Large intestine (tissue), 3 donors: ENCODE measurements at regions not wholly inside any gene's neighbourhood (a gene's known extent, or its start where the extent isn't known, plus 50 kb on each side); places are given as distances from the start of the nearest gene placed in this dataset.
"Not testable (repeated sequence)": the region's sequence is repeated elsewhere in the genome, so short reads cannot be mapped to it uniquely, and the experiment has no call there.

Experiments used
- DNase-seq, 2 donors: peaks; one replicate each; pipeline versions ENCODE4 v3.0.0 to v3.0.0-alpha.2; 2013
- H3K27ac ChIP-seq: one replicate; pipeline ENCODE4 v1.5.1; 2013; ENCODE audit warnings: low read length
- H3K27me3 ChIP-seq: 2 replicates; pipeline ENCODE4 v1.6.1; 2013; ENCODE audit warnings: low read length; ENCODE audit not compliant: control insufficient read depth, insufficient read depth
- H3K36me3 ChIP-seq: 2 replicates; pipeline ENCODE4 v1.6.1; 2013; ENCODE audit warnings: low read length; ENCODE audit not compliant: control insufficient read depth, insufficient read depth
- H3K4me1 ChIP-seq: one replicate; pipeline ENCODE4 v1.6.1; 2013; ENCODE audit warnings: low read length; ENCODE audit not compliant: control insufficient read depth, insufficient read depth
- H3K4me3 ChIP-seq: one replicate; pipeline ENCODE4 v1.5.1; 2013; ENCODE audit warnings: low read length
- H3K9me3 ChIP-seq: one replicate; pipeline ENCODE4 v1.6.1; 2013; ENCODE audit warnings: mild to moderate bottlenecking, low read depth, low read length, moderate library complexity; ENCODE audit not compliant: control insufficient read depth
- WGBS: methylation state at CpG from one replicate; pipeline ENCODE4 v1.1.5; 2013; ENCODE audit warnings: low lambda C conversion rate; ENCODE audit not compliant: insufficient coverage; 5-methylcytosine and 5-hydroxymethylcytosine counted together

- H3K27me3 ChIP-seq, result no peaks in the 10 kb centered on the region
- no peak overlapping the region for H3K27ac ChIP-seq
- no peaks in the 10 kb centered on the region for H3K4me1 ChIP-seq
- H3K9me3 ChIP-seq, result peaks cover 7% of the 10 kb centered on the region
- H3K4me3 ChIP-seq, result no peak overlapping the region
- DNase-seq, result no peak
- no peaks in the 10 kb centered on the region for H3K36me3 ChIP-seq
- no CpG with 5 or more reads among the region's 28 CpGs for WGBS
Observed at GRCh38 chr3:153369561-153370374, 207.7 kb downstream of the RAP2B start.

- Histone ChIP-seq H3K27me3 (no peaks in the 10 kb centered on the region), H3K9me3 (peaks cover 7% of the 10 kb centered on the region), H3K27ac (no peak overlapping the region), H3K36me3 (no peaks in the 10 kb centered on the region), H3K4me3 (no peak overlapping the region), H3K4me1 (no peaks in the 10 kb centered on the region)
- no CpG with 5 or more reads among the region's 1 CpG for WGBS
- DNase-seq, result no peak
Observed at GRCh38 chr3:153370680-153371079, 208.7 kb downstream of the RAP2B start.

- Histone ChIP-seq H3K4me1 (no peaks in the 10 kb centered on the region), H3K36me3 (no peaks in the 10 kb centered on the region), H3K9me3 (peaks cover 7% of the 10 kb centered on the region), H3K27me3 (no peaks in the 10 kb centered on the region), H3K27ac (no peak overlapping the region), H3K4me3 (no peak overlapping the region)
- WGBS, result 100% methylated on average over 1 of the region's 5 CpGs
- no peak for DNase-seq
Observed at GRCh38 chr3:153372326-153372725, 210.3 kb downstream of the RAP2B start.

- no CpG with 5 or more reads among the region's 2 CpGs for WGBS
- no peaks in the 10 kb centered on the region for H3K36me3 ChIP-seq
- peak in 1 of 2 donors; percentile 5 for DNase-seq
- no peak overlapping the region for H3K4me3 ChIP-seq
- H3K4me1 ChIP-seq, result no peaks in the 10 kb centered on the region
- peaks cover 7% of the 10 kb centered on the region for H3K9me3 ChIP-seq
- no peak overlapping the region for H3K27ac ChIP-seq
- H3K27me3 ChIP-seq, result no peaks in the 10 kb centered on the region
Observed at GRCh38 chr3:153373606-153374005, 211.6 kb downstream of the RAP2B start.

GRCh38 chr3:153378366-153378765, 216.3 kb downstream of the RAP2B start:
- not testable (repeated sequence) for H3K27ac ChIP-seq, H3K4me1 ChIP-seq, H3K27me3 ChIP-seq, H3K9me3 ChIP-seq, H3K4me3 ChIP-seq, H3K36me3 ChIP-seq, DNase-seq
- WGBS, result no CpG with 5 or more reads among the region's 24 CpGs

- H3K27ac ChIP-seq, result no peak overlapping the region
- WGBS, result no CpG with 5 or more reads among the region's 1 CpG
- H3K36me3 ChIP-seq, result no peaks in the 10 kb centered on the region
- no peaks in the 10 kb centered on the region for H3K9me3 ChIP-seq
- no peaks in the 10 kb centered on the region for H3K4me1 ChIP-seq
- DNase-seq, result no peak
- H3K27me3 ChIP-seq, result no peaks in the 10 kb centered on the region
- no peak overlapping the region for H3K4me3 ChIP-seq
Observed at GRCh38 chr3:153379516-153379915, 217.5 kb downstream of the RAP2B start.

GRCh38 chr3:153385343-153385742, 223.3 kb downstream of the RAP2B start:
- H3K4me3 ChIP-seq, result no peak overlapping the region
- H3K27me3 ChIP-seq, result no peaks in the 10 kb centered on the region
- H3K27ac ChIP-seq, result no peak overlapping the region
- no peak for DNase-seq
- H3K9me3 ChIP-seq, result no peaks in the 10 kb centered on the region
- H3K4me1 ChIP-seq, result no peaks in the 10 kb centered on the region
- no peaks in the 10 kb centered on the region for H3K36me3 ChIP-seq

- Histone ChIP-seq H3K4me3 (no peak overlapping the region), H3K36me3 (no peaks in the 10 kb centered on the region), H3K9me3 (peaks cover 4% of the 10 kb centered on the region), H3K27ac (no peak overlapping the region), H3K4me1 (no peaks in the 10 kb centered on the region), H3K27me3 (no peaks in the 10 kb centered on the region)
- no peak for DNase-seq
- no CpG with 5 or more reads among the region's 2 CpGs for WGBS
Observed at GRCh38 chr3:153392363-153392762, 230.3 kb downstream of the RAP2B start.

GRCh38 chr3:153394017-153394416, 232.0 kb downstream of the RAP2B start:
- H3K27ac ChIP-seq, result no peak overlapping the region
- peaks cover 4% of the 10 kb centered on the region for H3K9me3 ChIP-seq
- 88% methylated on average over 1 of the region's 1 CpG for WGBS
- DNase-seq, result no peak
- no peaks in the 10 kb centered on the region for H3K36me3 ChIP-seq
- no peaks in the 10 kb centered on the region for H3K27me3 ChIP-seq
- H3K4me3 ChIP-seq, result no peak overlapping the region
- no peaks in the 10 kb centered on the region for H3K4me1 ChIP-seq

- WGBS, result no CpG with 5 or more reads among the region's 2 CpGs
Observed at GRCh38 chr3:153396581-153396980, 234.6 kb downstream of the RAP2B start.

GRCh38 chr3:153397794-153398193, 235.8 kb downstream of the RAP2B start:
- Histone ChIP-seq H3K27me3 (no peaks in the 10 kb centered on the region), H3K36me3 (no peaks in the 10 kb centered on the region), H3K4me3 (no peak overlapping the region), H3K27ac (no peak overlapping the region), H3K4me1 (no peaks in the 10 kb centered on the region), H3K9me3 (peaks cover 4% of the 10 kb centered on the region)
- no peak for DNase-seq
- no CpG with 5 or more reads among the region's 2 CpGs for WGBS

More at GRCh38 chr3:153396581-153396980, 234.6 kb downstream of the RAP2B start:
- Histone ChIP-seq H3K27me3 (no peaks in the 10 kb centered on the region), H3K27ac (no peak overlapping the region), H3K36me3 (no peaks in the 10 kb centered on the region), H3K4me1 (no peaks in the 10 kb centered on the region), H3K4me3 (no peak overlapping the region), H3K9me3 (peaks cover 4% of the 10 kb centered on the region)
- no peak for DNase-seq
